Activated T-helper 1 cell treated with anti-CD3 and anti-CD28 coated beads, Interleukin-12 subunit alpha, Interleukin-12 subunit beta, Interleukin-2, Interleukin-4 antibody, amounts not matched to agents 30 ng/mL and 10 ng/mL and 1 ng/mL, durations not matched to agents 14 hours and 24 hours and 36 hours (primary cell): ENCODE measurements at regions not wholly inside any gene's neighbourhood (a gene's known extent, or its start where the extent isn't known, plus 50 kb on each side); places are given as distances from the start of the nearest gene placed in this dataset.
"Not testable (repeated sequence)": the region's sequence is repeated elsewhere in the genome, so short reads cannot be mapped to it uniquely, and the experiment has no call there.

Experiments used
- DNase-seq: peaks from one replicate; pipeline ENCODE4 v3.0.0; 2021; ENCODE audit warnings: low spot score
- H3K27ac Mint-ChIP-seq: one replicate; pipeline ENCODE4 v1.8.0; 2021; ENCODE audit warnings: mild to moderate bottlenecking, mixed read lengths
- H3K27me3 Mint-ChIP-seq: one replicate; pipeline ENCODE4 v1.8.0; 2022; ENCODE audit warnings: mild to moderate bottlenecking, moderate library complexity, mixed read lengths; ENCODE audit not compliant: insufficient read depth
- H3K36me3 Mint-ChIP-seq: one replicate; pipeline ENCODE4 v1.8.0; 2021; ENCODE audit warnings: low read depth, mixed read lengths
- H3K4me1 Mint-ChIP-seq: one replicate; pipeline ENCODE4 v1.8.0; 2021; ENCODE audit warnings: low read depth, mixed read lengths
- H3K4me3 Mint-ChIP-seq: one replicate; pipeline ENCODE4 v1.8.0; 2021; ENCODE audit warnings: mild to moderate bottlenecking, moderate library complexity, mixed read lengths
- H3K9me3 Mint-ChIP-seq: one replicate; pipeline ENCODE4 v1.8.0; 2021; ENCODE audit warnings: mixed read lengths
- intact Hi-C: fragments of 100-400 bp; cut with micrococcal nuclease; formaldehyde crosslinking; loops from one replicate; pipeline ENCODE4 v1.15.1; 2024

- Mint-ChIP-seq H3K9me3 (no peaks in the 10 kb centered on the region), H3K36me3 (no peaks in the 10 kb centered on the region), H3K4me3 (no peak overlapping the region), H3K27ac (no peak overlapping the region), H3K27me3 (no peaks in the 10 kb centered on the region), H3K4me1 (no peaks in the 10 kb centered on the region)
- intact Hi-C loops, result no loop called here
- DNase-seq, result no peak
Observed at GRCh38 chr11:109648804-109649203, 226.8 kb downstream of the C11orf87 start.

GRCh38 chr11:109654091-109654490 lies 232.1 kb downstream of the C11orf87 start:
- intact Hi-C loops, result no loop called here
- no peak for DNase-seq
- Mint-ChIP-seq H3K4me1 (no peaks in the 10 kb centered on the region), H3K27me3 (no peaks in the 10 kb centered on the region), H3K4me3 (no peak overlapping the region), H3K36me3 (no peaks in the 10 kb centered on the region), H3K9me3 (no peaks in the 10 kb centered on the region), H3K27ac (no peak overlapping the region)

- DNase-seq, result no peak
- Mint-ChIP-seq H3K27me3 (no peaks in the 10 kb centered on the region), H3K27ac (no peak overlapping the region), H3K4me3 (no peak overlapping the region), H3K36me3 (no peaks in the 10 kb centered on the region), H3K4me1 (no peaks in the 10 kb centered on the region), H3K9me3 (no peaks in the 10 kb centered on the region)
- intact Hi-C loops, result no loop called here
Observed at GRCh38 chr11:109658190-109658589, 236.2 kb downstream of the C11orf87 start.

GRCh38 chr11:109667719-109668118 lies 245.7 kb downstream of the C11orf87 start:
- no peaks in the 10 kb centered on the region for H3K4me1 Mint-ChIP-seq
- DNase-seq, result no peak
- no peak overlapping the region for H3K27ac Mint-ChIP-seq
- intact Hi-C loops, result no loop called here
- H3K36me3 Mint-ChIP-seq, result no peaks in the 10 kb centered on the region
- H3K9me3 Mint-ChIP-seq, result no peaks in the 10 kb centered on the region
- H3K4me3 Mint-ChIP-seq, result no peak overlapping the region
- no peaks in the 10 kb centered on the region for H3K27me3 Mint-ChIP-seq

GRCh38 chr11:109668973-109669634 lies 247.1 kb downstream of the C11orf87 start:
- H3K4me1 Mint-ChIP-seq, result no peaks in the 10 kb centered on the region
- no peak for DNase-seq
- no peaks in the 10 kb centered on the region for H3K27me3 Mint-ChIP-seq
- no peak overlapping the region for H3K27ac Mint-ChIP-seq
- intact Hi-C loops, result no loop called here
- H3K4me3 Mint-ChIP-seq, result no peak overlapping the region
- H3K36me3 Mint-ChIP-seq, result no peaks in the 10 kb centered on the region
- H3K9me3 Mint-ChIP-seq, result no peaks in the 10 kb centered on the region

- no peaks in the 10 kb centered on the region for H3K4me1 Mint-ChIP-seq
- no peaks in the 10 kb centered on the region for H3K36me3 Mint-ChIP-seq
- H3K27ac Mint-ChIP-seq, result no peak overlapping the region
- H3K4me3 Mint-ChIP-seq, result no peak overlapping the region
- no peaks in the 10 kb centered on the region for H3K27me3 Mint-ChIP-seq
- no peaks in the 10 kb centered on the region for H3K9me3 Mint-ChIP-seq
- intact Hi-C loops, result no loop called here
- DNase-seq, result no peak
Observed at GRCh38 chr11:109677231-109677630, 255.2 kb downstream of the C11orf87 start.

- H3K36me3 Mint-ChIP-seq, result no peaks in the 10 kb centered on the region
- H3K27ac Mint-ChIP-seq, result no peak overlapping the region
- no peaks in the 10 kb centered on the region for H3K9me3 Mint-ChIP-seq
- intact Hi-C loops, result no loop called here
- H3K4me1 Mint-ChIP-seq, result no peaks in the 10 kb centered on the region
- H3K4me3 Mint-ChIP-seq, result no peak overlapping the region
- no peaks in the 10 kb centered on the region for H3K27me3 Mint-ChIP-seq
- DNase-seq, result no peak
Observed at GRCh38 chr11:109677876-109678275, 255.9 kb downstream of the C11orf87 start.

GRCh38 chr11:109680127-109680526 lies 258.1 kb downstream of the C11orf87 start:
- DNase-seq, result no peak
- Mint-ChIP-seq H3K4me3 (no peak overlapping the region), H3K4me1 (no peaks in the 10 kb centered on the region), H3K27me3 (no peaks in the 10 kb centered on the region), H3K9me3 (no peaks in the 10 kb centered on the region), H3K36me3 (no peaks in the 10 kb centered on the region), H3K27ac (no peak overlapping the region)
- intact Hi-C loops, result no loop called here

GRCh38 chr11:109682788-109683187 lies 260.8 kb downstream of the C11orf87 start:
- H3K9me3 Mint-ChIP-seq, DNase-seq, intact Hi-C loops, H3K4me1 Mint-ChIP-seq, H3K27me3 Mint-ChIP-seq, H3K36me3 Mint-ChIP-seq, H3K4me3 Mint-ChIP-seq, H3K27ac Mint-ChIP-seq: not testable (repeated sequence)

GRCh38 chr11:109695696-109696095 lies 273.7 kb downstream of the C11orf87 start:
- Mint-ChIP-seq H3K27ac (no peak overlapping the region), H3K27me3 (no peaks in the 10 kb centered on the region), H3K9me3 (peaks cover 4% of the 10 kb centered on the region)

GRCh38 chr11:109696191-109696897 lies 274.4 kb downstream of the C11orf87 start:
- intact Hi-C loops, result loop anchor here (2.0 to 5.0 kb wide), 2 partner anchors 909 to 998 kb away; no protein-coding TSS in a partner anchor
- Mint-ChIP-seq H3K4me1 (no peaks in the 10 kb centered on the region), H3K9me3 (peaks cover 4% of the 10 kb centered on the region), H3K4me3 (no peak overlapping the region), H3K36me3 (no peaks in the 10 kb centered on the region), H3K27me3 (no peaks in the 10 kb centered on the region), H3K27ac (no peak overlapping the region)
- no peak for DNase-seq

More at GRCh38 chr11:109695696-109696095, 273.7 kb downstream of the C11orf87 start:
- intact Hi-C loops, result loop anchor here (2.0 to 5.0 kb wide), 2 partner anchors 908 to 997 kb away; no protein-coding TSS in a partner anchor
- Mint-ChIP-seq H3K4me3 (no peak overlapping the region), H3K36me3 (no peaks in the 10 kb centered on the region), H3K4me1 (no peaks in the 10 kb centered on the region)
- no peak for DNase-seq

- no peaks in the 10 kb centered on the region for H3K4me1 Mint-ChIP-seq
- no peaks in the 10 kb centered on the region for H3K27me3 Mint-ChIP-seq
- intact Hi-C loops, result loop anchor here (2.0 to 5.0 kb wide), 2 partner anchors 910 to 998 kb away; no protein-coding TSS in a partner anchor
- H3K9me3 Mint-ChIP-seq, result peaks cover 4% of the 10 kb centered on the region
- H3K36me3 Mint-ChIP-seq, result no peaks in the 10 kb centered on the region
- H3K4me3 Mint-ChIP-seq, result no peak overlapping the region
- no peak for DNase-seq
- H3K27ac Mint-ChIP-seq, result no peak overlapping the region
Observed at GRCh38 chr11:109697140-109697843, 275.3 kb downstream of the C11orf87 start.

- Mint-ChIP-seq H3K36me3 (no peaks in the 10 kb centered on the region), H3K27me3 (no peaks in the 10 kb centered on the region), H3K9me3 (peaks cover 4% of the 10 kb centered on the region), H3K4me3 (no peak overlapping the region), H3K27ac (no peak overlapping the region), H3K4me1 (no peaks in the 10 kb centered on the region)
- no peak for DNase-seq
- intact Hi-C loops, result loop anchor here (5.0 kb wide), 1 partner anchor 911 kb away; no protein-coding TSS in a partner anchor
Observed at GRCh38 chr11:109698237-109698636, 276.2 kb downstream of the C11orf87 start.
